Stomach (tissue), 8 donors: ENCODE measurements at regions not wholly inside any gene's neighbourhood (a gene's known extent, or its start where the extent isn't known, plus 50 kb on each side); places are given as distances from the start of the nearest gene placed in this dataset.

Experiments
- DNase-seq, 2 donors: peaks; one replicate each; pipeline versions ENCODE4 v3.0.0 to v3.0.0-alpha.2; 2013 to 2019
- H3K27ac ChIP-seq, 5 donors: fragments of 200-600 bp in 4 of 5; sonication (generic) in 4 of 5; one replicate each; pipeline ENCODE4 v1.5.1; 2013 to 2019; ENCODE audit warnings: mild to moderate bottlenecking in 1 of 5, moderate library complexity in 1 of 5
- H3K27me3 ChIP-seq, 3 donors: fragments of 200-600 bp; sonication (generic); one replicate each; pipeline ENCODE4 v1.5.1; 2017 to 2019; ENCODE audit warnings: mixed run types in 1 of 3
- H3K36me3 ChIP-seq, 4 donors: fragments of 200-600 bp; sonication (generic); 1 replicate in 3 of 4; 2 replicates in 1 of 4; pipeline ENCODE4 v1.5.1; 2016 to 2019
- H3K4me1 ChIP-seq, 4 donors: fragments of 200-600 bp; sonication (generic); one replicate each; pipeline ENCODE4 v1.5.1; 2016 to 2019
- H3K4me3 ChIP-seq, 4 donors: fragments of 200-600 bp; sonication (generic) in 3 of 4; one replicate each; pipeline ENCODE4 v1.5.1; 2016 to 2019; ENCODE audit warnings: mild to moderate bottlenecking in 1 of 4
- H3K9me3 ChIP-seq, 4 donors: fragments of 200-600 bp; sonication (generic); one replicate each; pipeline ENCODE4 v1.5.1; 2016 to 2019
- EP300 ChIP-seq: sonication (generic); formaldehyde crosslinking; IDR thresholded peaks from one replicate; pipeline ENCODE4 v1.6.1; 2017; ENCODE audit warnings: antibody characterized with exemption
- POLR2A ChIP-seq, 4 donors: fragments of 450-650 bp; IDR thresholded peaks; one replicate each; pipeline ENCODE4 v1.6.1; 2016; ENCODE audit warnings: antibody characterized with exemption in 4 of 4, control low read depth in 2 of 4, mild to moderate bottlenecking in 1 of 4, moderate library complexity in 1 of 4
- POLR2AphosphoS5 ChIP-seq, 3 donors: sonication (generic); formaldehyde crosslinking; IDR thresholded peaks; one replicate each; pipeline ENCODE4 v1.6.1; 2016; ENCODE audit warnings: antibody characterized with exemption in 3 of 3
- WGBS, 5 donors: extraction: QIAGEN DNeasy Blood & Tissue Kit in 3 of 5; methylation state at CpG; one replicate each; pipeline versions ENCODE4 v1.1.5 to v1.1.7; 2013 to 2018; 5-methylcytosine and 5-hydroxymethylcytosine counted together
- intact Hi-C: fragments of 100-400 bp; cut with DNase I; formaldehyde crosslinking; loops from one replicate; pipeline ENCODE4 v1.15.1; 2023; ENCODE audit warnings: low total_unique reads
- TF ChIP-seq, protein P1 (sequence below), 7 experiments: fragments of 450-650 bp in 4 of 7; fragments of 200-600 bp in 3 of 7; sonication (generic) in 3 of 7; IDR thresholded peaks; one replicate each; pipeline ENCODE4 v1.5.1; 2016 to 2019; ENCODE audit warnings: antibody characterized with exemption in 7 of 7, control low read depth in 2 of 7, mild to moderate bottlenecking in 1 of 7
- donor health status: healthy with polysubstance abuse.
- donor health status: Bipolar disorder and iron deficiency.
- donor health status: healthy.

GRCh38 chr15:95865330-95865739 lies 465.2 kb upstream of the NR2F2 start:
- intact Hi-C loops = no loop called here
- WGBS, 5 donors = 76 to 84% (median 77%) methylated on average over 4 of the region's 4 CpGs

GRCh38 chr15:95866711-95867440 lies 463.6 kb upstream of the NR2F2 start:
- WGBS, 5 donors = 69 to 80% (median 77%) methylated on average over 8 of the region's 8 CpGs
- Histone ChIP-seq H3K9me3 (no peaks in the 10 kb centered on the region), H3K36me3 (no peaks in the 10 kb centered on the region), H3K4me3 (no peak overlapping the region), H3K27me3 (no peaks in the 10 kb centered on the region), H3K4me1 (no peaks in the 10 kb centered on the region), H3K27ac (no peak overlapping the region)
- no peak for TF ChIP-seq POLR2A (IDR thresholded peaks at IDR 0.05)
- no peak for TF ChIP-seq POLR2AphosphoS5 (IDR thresholded peaks at IDR 0.05)
- no peak for DNase-seq
- intact Hi-C loops = no loop called here

More at GRCh38 chr15:95865330-95865739, 465.2 kb upstream of the NR2F2 start:
- no peak for TF ChIP-seq POLR2AphosphoS5 (IDR thresholded peaks at IDR 0.05)
- TF ChIP-seq POLR2A (IDR thresholded peaks at IDR 0.05) = no peak
- TF ChIP-seq, protein P1, sequence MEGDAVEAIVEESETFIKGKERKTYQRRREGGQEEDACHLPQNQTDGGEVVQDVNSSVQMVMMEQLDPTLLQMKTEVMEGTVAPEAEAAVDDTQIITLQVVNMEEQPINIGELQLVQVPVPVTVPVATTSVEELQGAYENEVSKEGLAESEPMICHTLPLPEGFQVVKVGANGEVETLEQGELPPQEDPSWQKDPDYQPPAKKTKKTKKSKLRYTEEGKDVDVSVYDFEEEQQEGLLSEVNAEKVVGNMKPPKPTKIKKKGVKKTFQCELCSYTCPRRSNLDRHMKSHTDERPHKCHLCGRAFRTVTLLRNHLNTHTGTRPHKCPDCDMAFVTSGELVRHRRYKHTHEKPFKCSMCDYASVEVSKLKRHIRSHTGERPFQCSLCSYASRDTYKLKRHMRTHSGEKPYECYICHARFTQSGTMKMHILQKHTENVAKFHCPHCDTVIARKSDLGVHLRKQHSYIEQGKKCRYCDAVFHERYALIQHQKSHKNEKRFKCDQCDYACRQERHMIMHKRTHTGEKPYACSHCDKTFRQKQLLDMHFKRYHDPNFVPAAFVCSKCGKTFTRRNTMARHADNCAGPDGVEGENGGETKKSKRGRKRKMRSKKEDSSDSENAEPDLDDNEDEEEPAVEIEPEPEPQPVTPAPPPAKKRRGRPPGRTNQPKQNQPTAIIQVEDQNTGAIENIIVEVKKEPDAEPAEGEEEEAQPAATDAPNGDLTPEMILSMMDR (IDR thresholded peaks at IDR 0.05) = no peak
- no peak for TF ChIP-seq EP300
- no peaks in the 10 kb centered on the region for H3K27me3 ChIP-seq
- no peak for DNase-seq
- no peak overlapping the region for H3K4me3 ChIP-seq
- H3K27ac ChIP-seq = no peak overlapping the region
- no peaks in the 10 kb centered on the region for H3K36me3 ChIP-seq
- H3K4me1 ChIP-seq = peaks cover 0 to 9% (median 0%) of the 10 kb centered on the region in 4 donors
- H3K9me3 ChIP-seq = no peaks in the 10 kb centered on the region

DNA sequence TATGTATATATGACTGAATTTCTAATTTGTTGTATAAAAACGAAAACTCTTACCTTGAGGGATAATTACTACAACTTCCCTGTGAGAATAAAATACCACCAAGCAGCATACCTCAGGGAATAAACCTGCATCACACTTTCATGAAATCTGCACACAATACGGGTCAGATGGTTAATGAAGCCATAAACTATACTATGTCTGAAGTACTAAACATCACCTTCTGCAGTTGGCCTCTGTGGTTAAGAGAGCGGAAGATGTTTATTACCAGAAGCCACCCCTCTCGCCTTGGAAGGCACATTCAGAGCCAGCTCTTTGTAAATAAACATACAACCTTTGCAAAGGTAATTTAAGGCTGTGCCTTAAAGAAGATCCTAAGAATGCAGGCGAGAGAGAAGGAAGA lies 462.1 kb upstream of the NR2F2 start:
- TF ChIP-seq POLR2AphosphoS5 (IDR thresholded peaks at IDR 0.05) (no peak), POLR2A (IDR thresholded peaks at IDR 0.05) (no peak), EP300 (no peak)
- TF ChIP-seq, protein P1 (IDR thresholded peaks at IDR 0.05) = no peak
- no peaks in the 10 kb centered on the region for H3K9me3 ChIP-seq
- DNase-seq = no peak
- no peak overlapping the region for H3K27ac ChIP-seq
- H3K4me3 ChIP-seq = no peak overlapping the region
- no peaks in the 10 kb centered on the region for H3K4me1 ChIP-seq
- no peaks in the 10 kb centered on the region for H3K36me3 ChIP-seq
- 78 to 84% (median 78%) methylated on average over 5 of the region's 5 CpGs for WGBS, 5 donors
- no peaks in the 10 kb centered on the region for H3K27me3 ChIP-seq
- intact Hi-C loops = no loop called here

DNA sequence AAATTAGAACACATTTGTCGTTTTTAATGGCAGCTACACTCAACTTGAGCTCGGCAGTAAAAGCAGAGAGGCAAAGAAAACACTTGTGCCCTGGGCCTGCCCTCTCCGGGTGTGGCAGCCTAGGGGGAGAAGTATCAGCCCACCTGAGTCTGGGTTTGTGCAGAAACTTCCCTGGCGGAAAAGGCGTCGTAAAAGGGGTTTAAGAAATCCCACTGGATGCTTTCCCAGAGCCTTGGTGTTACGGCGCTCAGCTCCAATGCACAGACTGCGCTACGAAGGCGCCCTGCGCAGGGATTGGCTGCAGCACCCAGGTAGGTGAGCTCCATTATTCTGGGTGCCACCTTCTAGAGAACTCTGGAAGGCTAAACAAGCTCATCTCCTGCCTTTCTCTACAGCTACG lies 461.5 kb upstream of the NR2F2 start:
- 84 to 91% (median 88%) methylated on average over 13 of the region's 13 CpGs for WGBS, 5 donors
- Histone ChIP-seq H3K36me3 (no peaks in the 10 kb centered on the region), H3K27ac (no peak overlapping the region), H3K9me3 (no peaks in the 10 kb centered on the region), H3K4me3 (no peak overlapping the region), H3K27me3 (no peaks in the 10 kb centered on the region), H3K4me1 (no peaks in the 10 kb centered on the region)
- intact Hi-C loops = no loop called here
- no peak for TF ChIP-seq EP300
- TF ChIP-seq POLR2A (IDR thresholded peaks at IDR 0.05) = no peak
- TF ChIP-seq, protein P1 (IDR thresholded peaks at IDR 0.05) = no peak
- TF ChIP-seq POLR2AphosphoS5 (IDR thresholded peaks at IDR 0.05) = no peak
- DNase-seq = no peak

DNA sequence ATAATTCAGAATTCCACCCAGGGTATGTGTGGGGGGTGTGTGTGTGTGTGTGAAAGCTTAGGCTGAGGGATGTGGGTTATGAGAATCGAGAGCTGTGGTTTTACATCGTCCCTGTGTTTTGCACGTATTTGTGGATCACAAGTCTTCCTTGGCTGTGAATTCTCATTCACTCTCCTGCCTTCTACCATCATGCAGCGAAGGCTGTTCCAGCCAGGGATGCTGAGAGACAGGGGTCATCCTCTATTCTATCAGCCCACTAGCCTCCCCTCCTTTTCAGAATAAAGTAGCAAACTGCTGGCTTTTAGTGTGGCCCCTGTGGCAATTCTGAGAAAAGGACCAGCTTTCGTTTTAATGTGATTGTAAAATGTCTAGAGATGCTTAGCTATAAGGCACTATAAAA lies 460.6 kb upstream of the NR2F2 start:
- H3K9me3 ChIP-seq = no peaks in the 10 kb centered on the region
- WGBS, 5 donors = 69 to 81% (median 73%) methylated on average over 5 of the region's 5 CpGs
- TF ChIP-seq, protein P1 (IDR thresholded peaks at IDR 0.05) = no peak
- TF ChIP-seq POLR2A (IDR thresholded peaks at IDR 0.05) (no peak), EP300 (no peak), POLR2AphosphoS5 (IDR thresholded peaks at IDR 0.05) (no peak)
- H3K27me3 ChIP-seq = no peaks in the 10 kb centered on the region
- no peak overlapping the region for H3K27ac ChIP-seq
- intact Hi-C loops = no loop called here
- H3K36me3 ChIP-seq = no peaks in the 10 kb centered on the region
- DNase-seq = no peak
- H3K4me3 ChIP-seq = no peak overlapping the region
- peaks cover 0 to under 1% (median 0%) of the 10 kb centered on the region in 4 donors for H3K4me1 ChIP-seq
